GM23338 (cell line): ENCODE measurements at regions not wholly inside any gene's neighbourhood (a gene's known extent, or its start where the extent isn't known, plus 50 kb on each side); places are given as distances from the start of the nearest gene placed in this dataset.

ENCODE experiments used
- ATAC-seq: fragments of 200-7000 bp; cut with Tn5 transposase; 3 replicates; pipeline ENCODE4 v1.9.1; 2020
- DNase-seq: peaks from one replicate; pipeline ENCODE4 v3.0.0-alpha.2; 2015; ENCODE audit warnings: low spot score
- H2AFZ ChIP-seq: fragments of 200-600 bp; sonication (generic); 2 replicates; pipeline ENCODE4 v1.8.0; 2016; ENCODE audit warnings: antibody characterized with exemption, mild to moderate bottlenecking, moderate library complexity
- H3F3A ChIP-seq: fragments of 200-600 bp; sonication (generic); replicated peaks from 2 replicates; pipeline ENCODE4 v1.8.0; 2017; ENCODE audit warnings: antibody characterized with exemption, mixed run types, low read depth
- H3K27ac ChIP-seq: fragments of 200-600 bp; sonication (generic); 2 replicates; pipeline ENCODE4 v1.6.1; 2016; ENCODE audit warnings: low read depth
- H3K27me3 ChIP-seq: fragments of 200-600 bp; sonication (generic); 2 replicates; pipeline ENCODE4 v1.8.0; 2016; ENCODE audit warnings: mild to moderate bottlenecking, mixed run types, moderate library complexity; ENCODE audit not compliant: insufficient read depth
- H3K36me3 ChIP-seq: fragments of 200-600 bp; sonication (generic); 2 replicates; pipeline ENCODE4 v1.8.0; 2016; ENCODE audit warnings: mild to moderate bottlenecking; ENCODE audit not compliant: insufficient read depth
- H3K4me1 ChIP-seq: fragments of 200-600 bp; sonication (generic); 2 replicates; pipeline ENCODE4 v1.8.0; 2016; ENCODE audit warnings: mild to moderate bottlenecking, moderate library complexity; ENCODE audit not compliant: insufficient read depth
- H3K4me2 ChIP-seq: fragments of 200-600 bp; sonication (generic); 2 replicates; pipeline ENCODE4 v1.7.1; 2017; ENCODE audit warnings: mixed run types
- H3K4me3 ChIP-seq: fragments of 200-600 bp; sonication (generic); 2 replicates; pipeline ENCODE4 v1.6.1; 2016; ENCODE audit warnings: mixed run types
- H3K79me2 ChIP-seq: fragments of 200-600 bp; sonication (generic); replicated peaks from 2 replicates; pipeline ENCODE4 v1.8.0; 2017; ENCODE audit warnings: mild to moderate bottlenecking; ENCODE audit not compliant: insufficient read depth
- H3K9me2 ChIP-seq: fragments of 200-600 bp; sonication (generic); 2 replicates; pipeline ENCODE4 v1.8.0; 2017; ENCODE audit not compliant: insufficient read depth
- H4K20me1 ChIP-seq: fragments of 200-600 bp; sonication (generic); replicated peaks from 2 replicates; pipeline ENCODE4 v1.8.0; 2017; ENCODE audit warnings: mild to moderate bottlenecking; ENCODE audit not compliant: insufficient read depth
- H3K27ac Mint-ChIP-seq: 2 replicates; pipeline ENCODE4 v1.8.0; 2020; ENCODE audit warnings: inconsistent platforms, mild to moderate bottlenecking, moderate library complexity, mixed read lengths
- H3K27me3 Mint-ChIP-seq: 3 replicates; pipeline ENCODE4 v1.8.0; 2022; ENCODE audit warnings: low read depth, mild to moderate bottlenecking, moderate library complexity, mixed read lengths, inconsistent platforms; ENCODE audit not compliant: insufficient read depth, poor library complexity
- H3K36me3 Mint-ChIP-seq: 3 replicates; pipeline ENCODE4 v1.8.0; 2021; ENCODE audit warnings: low read depth, mild to moderate bottlenecking, inconsistent platforms, moderate library complexity, mixed read lengths
- H3K4me1 Mint-ChIP-seq: 3 replicates; pipeline ENCODE4 v1.8.0; 2020; ENCODE audit warnings: mild to moderate bottlenecking, inconsistent platforms, mixed read lengths
- H3K4me3 Mint-ChIP-seq: 3 replicates; pipeline ENCODE4 v1.8.0; 2021; ENCODE audit warnings: moderate library complexity, mild to moderate bottlenecking, inconsistent platforms, mixed read lengths
- H3K9me3 Mint-ChIP-seq: 3 replicates; pipeline ENCODE4 v1.8.0; 2020; ENCODE audit warnings: moderate library complexity, mild to moderate bottlenecking, inconsistent platforms, mixed read lengths
- CREB1 ChIP-seq: fragments of 250-450 bp; sonication (Bioruptor Pico); IDR thresholded peaks from 2 replicates; pipeline ENCODE4 v1.5.0; 2020; ENCODE audit warnings: low read depth, mild to moderate bottlenecking, moderate library complexity
- CTCF ChIP-seq, 2 experiments: fragments of 200-600 bp in 1 of 2; sonication (generic) in 1 of 2; conservative IDR thresholded peaks; 2 replicates each; pipeline versions ENCODE4 v1.5.1 to v1.6.1; 2016 to 2017; ENCODE audit warnings: antibody characterized with exemption in 2 of 2, low read depth in 2 of 2, mild to moderate bottlenecking in 2 of 2, moderate library complexity in 1 of 2
- ETS1 ChIP-seq: IDR thresholded peaks from 2 replicates; pipeline ENCODE4 v1.6.1; 2016; ENCODE audit warnings: antibody characterized with exemption
- EZH2 ChIP-seq: fragments of 200-600 bp; sonication (generic); IDR thresholded peaks from one replicate; pipeline ENCODE4 v1.8.0; 2017; ENCODE audit warnings: antibody characterized with exemption, mild to moderate bottlenecking, low read depth; ENCODE audit not compliant: unreplicated experiment
- EZH2phosphoT487 ChIP-seq: fragments of 200-600 bp; sonication (generic); IDR thresholded peaks from one replicate; pipeline ENCODE4 v1.8.1; 2018; ENCODE audit warnings: antibody characterized with exemption; ENCODE audit not compliant: unreplicated experiment
- JUNB ChIP-seq: IDR thresholded peaks from one replicate; pipeline ENCODE4 v1.6.1; 2016; ENCODE audit warnings: antibody characterized with exemption; ENCODE audit not compliant: unreplicated experiment
- NANOG ChIP-seq: IDR thresholded peaks from 2 replicates; pipeline ENCODE4 v1.6.1; 2016; ENCODE audit warnings: antibody characterized with exemption, borderline replicate concordance
- POLR2AphosphoS5 ChIP-seq: IDR thresholded peaks from 2 replicates; pipeline ENCODE4 v1.6.1; 2016; ENCODE audit warnings: antibody characterized with exemption, low read depth
- REST ChIP-seq: IDR thresholded peaks from one replicate; pipeline ENCODE4 v1.6.1; 2018; ENCODE audit warnings: antibody characterized with exemption; ENCODE audit not compliant: unreplicated experiment
- STAT1 ChIP-seq: IDR thresholded peaks from one replicate; pipeline ENCODE4 v1.6.1; 2016; ENCODE audit warnings: antibody characterized with exemption; ENCODE audit not compliant: unreplicated experiment
- ZNF114 ChIP-seq: fragments of 250-450 bp; sonication (Bioruptor Pico); IDR thresholded peaks from 2 replicates; pipeline ENCODE4 v1.5.0; 2020; ENCODE audit warnings: mild to moderate bottlenecking, moderate library complexity
- ZNF331 ChIP-seq: fragments of 250-450 bp; sonication (Bioruptor Pico); IDR thresholded peaks from 2 replicates; pipeline ENCODE4 v1.5.0; 2020; ENCODE audit warnings: low read depth, mild to moderate bottlenecking, moderate library complexity
- ZNF462 ChIP-seq: fragments of 250-450 bp; sonication (Bioruptor Pico); IDR thresholded peaks from 2 replicates; pipeline ENCODE4 v1.5.0; 2020; ENCODE audit warnings: mild to moderate bottlenecking, moderate library complexity

- no peaks in the 10 kb centered on the region for H3K4me1 ChIP-seq
- H4K20me1 ChIP-seq, result no peaks in the 10 kb centered on the region
- no peak overlapping the region for H3K4me3 ChIP-seq
- Mint-ChIP-seq H3K9me3 (peaks cover 33% of the 10 kb centered on the region), H3K27ac (no peak overlapping the region), H3K36me3 (peaks cover 26% of the 10 kb centered on the region), H3K4me3 (no peak overlapping the region), H3K4me1 (no peaks in the 10 kb centered on the region), H3K27me3 (peaks cover 2% of the 10 kb centered on the region)
- ATAC-seq (no peak), DNase-seq (no peak)
- no peaks in the 10 kb centered on the region for H3K9me2 ChIP-seq
- no peaks in the 10 kb centered on the region for H3K27me3 ChIP-seq
- H3K27ac ChIP-seq, result no peak overlapping the region
- H3K4me2 ChIP-seq, result no peak overlapping the region
- no peak for TF ChIP-seq ZNF331 (CRISPR knock-in tag)
- no peak for TF ChIP-seq JUNB
- TF ChIP-seq CTCF (conservative IDR thresholded peaks at IDR 0.05; ENCODE audit: low read depth in 2 of 2), result no peak
- TF ChIP-seq STAT1, result no peak
- no peak for TF ChIP-seq ZNF462 (CRISPR knock-in tag)
- no peak for TF ChIP-seq POLR2AphosphoS5
- no peak for TF ChIP-seq REST
- TF ChIP-seq CREB1 (CRISPR knock-in tag), result no peak
- TF ChIP-seq EZH2, result no peak
- TF ChIP-seq ETS1, result no peak
- no peak for TF ChIP-seq NANOG
- TF ChIP-seq ZNF114 (CRISPR knock-in tag), result no peak
- no peak for TF ChIP-seq EZH2phosphoT487
- H3K79me2 ChIP-seq, result no peaks in the 10 kb centered on the region
- H3K36me3 ChIP-seq, result no peaks in the 10 kb centered on the region
- H2AFZ ChIP-seq, result no peak overlapping the region
- H3F3A ChIP-seq, result no peaks in the 10 kb centered on the region
Observed at GRCh38 chr11:26783997-26784396, 62.1 kb upstream of the SLC5A12 start.
